GM19238 (cell line): ENCODE measurements at regions not wholly inside any gene's neighbourhood (a gene's known extent, or its start where the extent isn't known, plus 50 kb on each side); places are given as distances from the start of the nearest gene placed in this dataset.
"Not testable (repeated sequence)": the region's sequence is repeated elsewhere in the genome, so short reads cannot be mapped to it uniquely, and the experiment has no call there.

ENCODE experiments used
- DNase-seq: peaks from one replicate; pipeline ENCODE4 v3.0.0; 2011; ENCODE audit warnings: low spot score; ENCODE audit not compliant: insufficient read length

DNA sequence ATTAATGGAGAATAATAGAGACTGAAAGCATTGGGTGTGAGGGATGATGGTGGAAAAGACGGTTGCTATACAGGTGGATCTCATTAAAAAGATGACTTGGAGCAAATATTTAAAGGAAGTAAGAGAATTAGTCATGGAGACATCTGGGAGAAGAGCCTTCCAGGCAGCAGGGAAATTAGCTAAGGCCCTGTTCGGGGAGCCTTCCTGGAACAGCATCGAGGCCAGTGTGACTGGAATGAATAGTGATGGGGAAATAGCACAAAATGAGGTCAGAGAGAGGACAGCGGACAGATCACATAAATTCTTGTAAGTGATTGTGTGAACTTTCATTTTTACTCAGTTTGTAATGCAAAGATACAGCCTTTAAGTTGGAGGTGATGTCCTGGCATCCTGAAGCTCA lies 842.3 kb downstream of the SLC6A15 start:
- no peak for DNase-seq

DNA sequence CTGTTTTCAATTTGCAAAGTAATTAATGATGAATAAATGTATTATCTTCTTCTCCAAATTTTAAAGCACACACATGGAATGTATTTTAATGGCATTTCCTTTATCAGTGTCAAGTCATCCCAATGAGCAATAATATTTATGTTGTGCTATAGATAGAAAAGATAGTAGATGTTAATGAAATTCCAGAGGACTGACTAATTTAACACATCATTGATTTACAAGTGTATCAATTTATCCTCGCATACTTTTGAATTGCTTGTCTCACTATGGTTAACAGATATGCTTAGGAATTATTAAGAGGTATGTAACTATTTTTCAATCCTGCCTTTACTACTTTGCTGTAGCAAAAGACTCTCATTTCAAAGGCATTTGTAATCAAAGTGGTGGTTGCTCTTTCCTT lies 842.9 kb downstream of the SLC6A15 start:
- no peak for DNase-seq

DNA sequence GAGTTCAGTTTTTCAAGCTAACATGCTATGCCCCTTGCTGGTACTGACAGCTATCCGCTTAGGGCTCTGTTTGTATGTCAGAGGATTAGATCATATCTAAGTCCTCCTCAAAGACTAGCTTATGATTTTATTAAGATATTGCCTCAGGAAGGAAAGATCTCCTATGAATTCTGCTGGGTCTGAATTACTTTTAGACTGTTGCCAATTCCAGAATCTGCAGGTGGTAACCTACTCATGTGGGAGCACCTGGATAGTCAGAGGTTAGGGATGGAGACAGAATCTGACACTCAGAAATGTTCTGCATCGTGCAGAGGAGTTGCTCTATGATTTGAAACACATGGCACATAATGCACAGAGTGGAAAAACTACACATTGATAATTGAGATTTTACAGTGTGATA lies 843.4 kb downstream of the SLC6A15 start:
- no peak for DNase-seq

DNA sequence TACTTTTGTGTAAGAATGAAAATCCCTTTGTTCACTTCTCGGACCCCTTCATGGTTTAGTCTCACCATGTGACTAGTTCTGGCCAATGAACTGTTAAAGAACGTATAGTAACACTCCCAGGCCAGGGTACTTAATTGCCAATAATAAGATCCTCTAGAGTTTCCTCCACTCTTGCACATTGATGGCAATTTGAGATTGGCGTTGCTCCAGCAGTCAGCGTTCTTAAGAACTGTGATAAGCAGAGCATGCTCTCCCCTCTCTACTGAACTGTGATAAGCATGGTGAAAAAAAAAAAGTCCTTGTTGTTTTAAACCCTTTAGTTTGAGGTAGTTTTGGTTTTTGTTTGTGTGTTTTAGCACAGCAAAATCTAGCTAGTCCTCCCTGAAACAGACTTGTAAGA lies 854.5 kb downstream of the SLC6A15 start:
- DNase-seq, result no peak

DNA sequence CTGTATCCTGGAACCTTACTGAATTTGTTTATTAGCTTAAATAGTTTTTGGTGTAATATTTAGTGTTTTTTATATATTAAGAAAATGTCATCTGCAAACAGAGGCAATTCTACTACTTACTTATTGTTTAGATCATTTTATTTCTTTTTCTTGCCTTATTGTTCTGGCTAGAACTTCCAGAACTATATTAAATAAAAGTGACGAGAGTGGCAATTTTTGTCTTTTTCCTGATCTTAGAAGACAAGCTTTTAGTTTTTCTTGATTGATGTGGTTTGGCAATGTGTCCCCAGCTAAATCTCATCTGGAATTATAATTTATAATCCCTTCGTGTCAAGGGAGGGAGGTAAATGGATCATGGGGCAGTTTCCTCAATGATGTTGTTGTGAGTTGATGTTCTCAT lies 857.8 kb downstream of the SLC6A15 start:
- no peak for DNase-seq

DNA sequence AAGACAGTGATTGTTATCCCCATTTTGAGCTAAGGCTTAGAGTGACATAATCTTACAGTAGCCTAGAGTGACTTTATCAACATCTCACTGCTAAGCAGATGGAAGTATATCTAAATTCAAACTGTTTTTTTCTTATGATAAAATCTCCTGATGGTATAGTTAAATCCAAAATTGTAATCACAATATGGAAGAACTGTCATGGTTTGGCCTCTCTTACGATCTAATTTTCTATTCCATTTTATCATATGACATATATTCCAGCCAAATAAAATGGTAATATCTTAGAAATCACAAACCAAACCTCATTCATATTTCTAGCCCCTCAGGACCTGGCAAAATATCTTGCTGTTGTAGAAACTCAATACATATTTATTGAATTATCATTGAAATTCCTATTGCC lies 864.7 kb downstream of the SLC6A15 start:
- DNase-seq, result no peak

DNA sequence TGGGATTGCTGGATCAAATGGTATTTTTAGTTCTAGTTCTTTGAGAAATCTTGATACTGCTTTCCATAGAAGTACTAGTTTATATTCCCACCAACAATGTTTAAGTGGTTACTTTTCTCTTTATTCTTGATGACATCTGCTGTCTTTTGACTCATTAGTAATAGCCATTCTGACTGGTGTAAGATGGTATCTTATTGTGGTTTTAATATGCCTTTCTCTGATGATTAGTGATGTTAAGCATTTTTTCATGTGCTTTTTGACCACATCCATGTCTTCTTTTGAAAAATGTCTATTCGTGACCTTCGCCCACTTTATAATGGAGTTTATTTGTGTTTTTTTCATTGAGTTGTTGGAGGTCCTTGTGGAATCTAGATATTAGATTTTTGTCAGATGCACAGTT lies 865.7 kb downstream of the SLC6A15 start:
- DNase-seq, result no peak

DNA sequence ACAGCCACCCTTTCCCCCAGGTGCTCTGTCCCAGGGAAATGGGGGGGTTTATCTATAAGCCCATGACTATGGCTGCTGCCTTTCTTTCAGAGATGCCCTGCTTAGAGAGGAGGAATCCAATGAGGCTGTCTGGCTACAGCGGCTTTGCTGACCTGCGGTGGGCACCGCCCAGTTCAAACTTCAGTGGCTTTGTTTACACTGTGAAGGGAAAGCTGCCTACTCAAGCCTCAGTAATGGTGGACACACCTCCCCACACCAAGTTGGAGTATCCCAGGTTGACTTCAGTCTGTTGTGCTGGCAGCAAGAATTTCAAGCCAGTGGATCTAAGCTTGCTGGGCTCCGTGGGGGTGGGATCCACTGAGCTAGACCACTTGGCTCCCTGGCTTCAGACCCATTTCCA lies 869.2 kb downstream of the SLC6A15 start:
- no peak for DNase-seq

DNA sequence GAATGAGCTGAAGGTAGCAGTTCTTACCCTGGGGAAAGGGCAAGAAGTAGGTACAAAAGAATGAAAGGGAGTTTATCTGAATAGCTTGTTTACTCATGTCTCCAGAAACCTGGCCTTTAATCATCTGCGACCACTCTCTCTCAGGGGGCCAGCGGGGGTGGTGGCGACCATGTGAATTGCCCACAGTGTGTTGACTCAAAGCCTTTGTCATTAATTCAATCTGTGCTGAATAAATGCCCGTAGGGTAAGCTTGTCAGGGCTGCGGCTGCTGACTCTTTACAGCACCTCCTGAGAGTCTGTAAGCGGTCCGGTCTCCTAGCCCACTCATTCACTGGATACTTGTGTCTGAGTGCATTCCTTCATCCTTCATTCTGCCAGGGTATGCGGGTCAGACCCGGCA lies 874.4 kb downstream of the SLC6A15 start:
- DNase-seq, result no peak

DNA sequence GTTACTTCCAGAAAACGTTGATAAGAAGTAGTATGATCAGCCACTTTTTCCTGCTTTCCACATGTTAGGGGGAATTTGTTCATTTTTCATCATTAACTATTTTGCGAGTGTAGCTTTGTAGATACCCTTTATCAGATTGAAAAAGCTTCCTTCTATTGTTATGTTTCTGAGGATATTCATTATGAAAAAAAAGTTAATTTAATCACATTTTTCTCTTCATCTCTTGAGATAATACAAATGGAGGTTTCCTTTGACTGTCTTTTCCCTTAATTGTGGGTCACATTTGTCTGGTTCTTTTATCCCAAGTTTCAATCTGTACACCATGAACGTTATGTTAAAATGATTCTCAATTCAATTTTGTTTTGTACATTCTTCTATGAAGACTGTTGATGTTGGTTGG lies 875.7 kb downstream of the SLC6A15 start:
- DNase-seq, result no peak

DNA sequence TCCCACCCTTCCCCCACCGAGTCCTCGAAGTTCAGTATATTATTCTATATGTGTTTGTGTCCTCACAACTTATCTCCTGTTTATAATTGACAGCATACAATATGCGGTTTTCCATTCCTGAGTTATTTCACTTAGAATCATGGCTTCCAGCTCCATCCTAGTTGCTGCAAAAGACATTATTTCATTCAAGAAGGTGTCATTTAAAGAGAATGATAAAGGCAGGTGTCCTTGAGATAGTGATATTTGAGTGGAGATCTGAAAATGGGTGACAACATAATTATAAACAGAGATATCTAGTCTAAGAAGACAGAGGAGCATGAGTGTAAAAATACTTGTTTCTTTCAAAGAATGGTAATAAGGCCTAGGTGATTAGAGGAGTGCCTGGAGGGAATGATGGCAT lies 876.8 kb downstream of the SLC6A15 start:
- DNase-seq, result no peak

DNA sequence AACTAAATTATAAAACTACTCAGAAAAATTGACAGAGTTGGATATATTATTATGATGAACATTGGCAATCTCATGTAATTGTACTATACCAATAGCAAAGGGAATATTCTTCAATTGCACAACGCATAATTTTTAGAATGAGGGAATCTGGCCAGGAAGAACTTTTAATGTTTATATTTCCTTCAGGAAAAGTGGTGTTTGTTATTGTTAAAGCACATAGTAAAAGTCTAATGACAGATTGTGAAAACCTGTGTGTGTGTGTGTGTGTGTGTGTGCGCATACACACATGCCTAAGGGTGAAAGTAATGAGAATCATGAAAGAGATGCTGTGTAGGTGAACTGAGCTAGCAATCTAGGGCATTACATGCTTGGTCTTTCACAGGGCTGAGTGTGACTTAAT lies 877.7 kb downstream of the SLC6A15 start:
- DNase-seq, result no peak

DNA sequence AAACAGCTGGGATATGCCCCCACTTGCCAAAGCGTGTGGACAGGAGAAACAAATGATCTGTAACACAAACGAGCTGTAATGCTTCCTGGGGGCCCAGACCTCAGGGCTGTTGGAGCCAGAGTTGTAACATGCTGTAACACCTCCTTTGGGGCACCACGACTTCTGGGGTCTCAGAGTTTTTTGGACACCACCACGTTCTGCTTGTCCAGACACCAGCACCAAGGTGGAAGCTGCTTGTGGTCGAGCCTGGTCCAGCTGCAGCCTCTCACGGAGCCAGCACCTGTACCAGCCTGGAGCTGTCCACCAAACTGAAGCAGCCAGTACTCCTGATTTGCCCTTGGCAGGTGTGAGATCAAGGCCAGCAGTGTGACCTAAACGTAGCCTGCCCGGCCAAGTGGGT lies 879.4 kb downstream of the SLC6A15 start:
- no peak for DNase-seq

DNA sequence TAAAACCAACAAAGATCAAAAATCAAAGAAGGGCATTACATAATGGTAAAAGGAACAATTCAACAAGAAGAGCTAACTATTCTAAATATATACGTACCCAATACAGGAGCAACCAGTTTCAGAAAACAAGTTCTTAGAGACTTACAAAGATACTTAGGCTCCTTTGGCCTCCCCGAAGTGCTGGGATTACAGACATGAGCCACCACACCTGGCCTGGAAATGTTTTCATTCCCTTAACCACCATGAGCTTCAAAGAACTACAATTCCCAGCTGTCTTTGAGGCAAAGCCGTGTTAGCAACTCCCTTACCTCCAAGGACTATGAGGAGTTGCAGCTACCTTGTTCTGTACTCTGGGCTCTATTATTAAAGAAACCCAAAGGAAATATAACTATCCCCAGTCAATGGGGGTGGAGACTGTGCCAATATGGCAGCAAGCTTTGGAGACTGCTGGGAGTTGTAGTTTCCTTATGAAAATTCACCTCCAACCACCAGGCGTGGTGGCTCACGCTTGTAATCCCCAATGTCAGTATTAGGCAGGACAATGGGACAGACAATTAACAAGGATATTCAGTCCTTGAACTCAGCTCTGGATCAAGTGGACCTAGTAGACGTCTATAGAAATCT lies 893.9 kb downstream of the SLC6A15 start:
- DNase-seq, result not testable (repeated sequence)

DNA sequence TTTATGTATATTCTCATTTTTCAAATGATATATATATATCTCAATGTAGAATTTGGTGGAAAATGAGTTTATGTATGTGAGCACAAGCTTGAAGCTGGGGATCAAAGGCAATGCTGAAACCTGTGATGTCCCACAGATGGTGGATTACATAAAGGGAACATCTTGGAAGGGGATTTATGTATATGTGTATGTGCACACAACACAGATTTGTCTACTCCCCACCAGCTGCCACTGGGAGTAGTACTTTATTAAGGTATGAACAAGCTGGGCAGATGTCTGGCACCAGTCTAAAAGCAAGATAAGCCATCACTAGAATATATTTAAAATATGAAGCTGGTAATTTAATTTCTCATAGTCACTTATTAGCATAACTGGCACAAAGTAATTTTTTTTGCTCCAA lies 895.6 kb downstream of the SLC6A15 start:
- DNase-seq, result no peak

DNA sequence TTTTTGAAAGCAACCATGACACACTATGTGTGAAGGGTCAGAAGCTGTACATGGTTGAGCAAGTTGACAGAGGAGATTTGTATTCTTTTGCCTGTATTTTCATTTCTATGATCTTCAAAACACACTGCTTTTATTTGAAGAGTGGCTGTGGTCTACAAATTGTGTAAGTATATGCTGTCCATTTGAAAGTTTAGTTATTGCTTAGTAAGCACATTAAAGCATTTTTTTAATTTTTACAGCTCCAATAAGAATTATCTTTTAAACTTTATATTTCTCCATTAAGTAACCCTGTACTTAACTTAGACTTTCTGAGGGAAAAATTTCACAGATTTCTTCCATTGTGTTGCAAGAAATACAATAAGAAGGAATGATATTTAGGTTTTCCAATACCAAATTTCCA lies 915.2 kb downstream of the SLC6A15 start:
- no peak for DNase-seq

DNA sequence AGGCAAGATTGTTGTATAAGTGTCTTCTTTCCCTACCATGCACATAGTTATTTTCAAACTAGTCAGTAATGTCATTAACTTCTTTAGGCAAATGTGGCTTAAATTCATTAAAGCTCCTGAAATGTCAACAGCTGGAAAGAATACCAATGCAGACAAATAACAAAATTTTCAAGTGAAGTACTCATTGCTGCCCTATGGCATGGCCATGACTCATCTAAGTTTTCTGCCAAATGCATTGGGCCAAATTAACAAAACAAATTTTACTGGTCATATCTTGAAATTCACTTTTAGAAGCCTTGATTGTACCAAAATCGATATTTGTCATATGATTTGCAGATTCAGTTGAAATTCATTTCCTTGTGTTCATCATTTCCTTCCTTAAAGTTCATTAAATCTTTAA lies 915.9 kb downstream of the SLC6A15 start:
- DNase-seq, result no peak

DNA sequence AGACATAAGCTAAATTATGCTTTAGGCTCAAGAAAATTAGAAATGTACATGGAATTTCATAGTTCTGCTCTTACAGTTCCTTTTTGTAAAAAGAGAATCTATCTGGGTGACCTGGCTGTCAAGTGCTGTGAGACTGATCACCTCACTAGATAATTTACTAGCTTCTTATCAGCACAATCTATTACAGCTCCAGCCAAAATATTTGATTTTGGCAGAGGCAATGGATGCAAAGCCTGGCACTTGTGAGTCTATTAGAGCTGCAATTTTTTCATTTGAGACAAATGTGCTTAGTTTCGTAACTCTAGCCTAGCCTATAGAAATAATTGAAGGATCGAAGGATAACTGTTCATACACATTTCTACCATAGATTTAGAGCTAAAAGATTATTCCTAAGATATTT lies 927.5 kb downstream of the SLC6A15 start:
- DNase-seq, result no peak

DNA sequence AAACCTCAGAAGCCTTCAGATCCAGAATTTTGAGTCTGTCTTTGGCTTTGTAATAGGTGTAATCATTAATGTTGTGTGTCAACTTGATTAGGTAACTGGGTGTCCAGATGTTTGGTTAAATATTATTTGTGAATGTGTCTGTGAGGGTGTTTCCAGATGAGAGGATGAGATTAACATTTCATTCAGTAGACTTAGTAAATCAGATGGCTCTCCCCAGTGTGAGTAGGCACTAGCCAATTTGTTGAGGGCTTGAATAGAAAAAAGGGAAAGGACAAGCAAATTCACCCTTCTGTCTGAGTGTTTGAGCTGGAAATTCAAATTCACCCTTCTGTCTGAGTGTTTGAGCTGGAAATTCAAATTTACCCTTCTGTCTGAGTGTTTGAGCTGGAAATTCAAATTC lies 932.2 kb downstream of the SLC6A15 start:
- no peak for DNase-seq

DNA sequence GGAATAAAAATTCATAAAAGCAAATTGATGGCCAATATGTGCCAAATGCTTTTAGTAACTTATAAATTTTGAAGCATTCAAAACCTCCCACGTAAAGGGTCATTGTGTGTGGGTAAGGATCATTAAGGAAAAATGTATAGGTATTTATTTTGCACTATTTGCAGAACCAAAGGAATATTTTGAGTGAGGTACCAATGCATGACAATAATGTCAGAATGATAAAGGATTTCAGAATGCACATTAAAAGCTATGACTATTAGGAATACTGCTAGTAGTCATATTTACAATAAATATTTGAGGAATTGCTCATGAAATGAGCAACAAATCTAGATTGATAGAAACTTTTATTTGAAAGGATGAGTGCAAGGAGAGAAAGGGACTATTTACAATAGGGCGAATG lies 932.8 kb downstream of the SLC6A15 start:
- DNase-seq, result no peak

DNA sequence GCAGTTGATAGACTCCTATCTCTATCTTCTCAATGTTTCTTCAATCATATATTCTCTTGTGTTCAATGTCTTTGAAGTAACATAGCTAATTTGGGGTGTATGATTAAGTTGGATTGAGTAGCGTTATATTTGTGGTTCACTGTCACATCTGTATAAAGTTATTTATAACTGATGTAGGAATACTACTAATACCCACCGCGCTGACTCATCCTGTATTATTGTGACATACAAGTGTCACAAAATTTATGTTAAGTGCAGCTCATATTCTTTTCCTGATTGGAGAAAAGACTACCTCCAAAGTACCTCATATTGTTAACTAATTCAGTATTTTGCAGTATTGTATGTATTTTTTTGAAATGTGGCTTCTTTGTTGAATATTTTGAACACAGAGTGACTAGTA lies 940.8 kb downstream of the SLC6A15 start:
- no peak for DNase-seq

DNA sequence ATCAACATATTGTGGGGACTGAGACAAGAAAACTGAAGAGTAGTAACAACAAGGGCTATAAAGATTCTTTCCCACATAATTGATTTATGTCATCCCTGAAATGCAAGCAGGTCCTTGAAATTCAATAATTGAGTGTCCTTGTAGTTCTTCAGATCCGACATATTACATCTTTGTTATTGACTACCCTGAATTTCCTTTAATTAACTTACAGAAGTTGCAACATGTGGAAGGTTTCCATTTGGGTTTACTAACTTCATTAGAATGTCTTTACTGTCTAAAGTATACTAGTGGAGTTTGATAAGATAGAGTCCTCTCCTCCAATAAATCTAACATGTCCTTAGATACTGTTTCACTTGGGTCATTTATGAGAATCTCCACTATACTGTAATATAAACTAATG lies 951.8 kb downstream of the SLC6A15 start:
- no peak for DNase-seq

DNA sequence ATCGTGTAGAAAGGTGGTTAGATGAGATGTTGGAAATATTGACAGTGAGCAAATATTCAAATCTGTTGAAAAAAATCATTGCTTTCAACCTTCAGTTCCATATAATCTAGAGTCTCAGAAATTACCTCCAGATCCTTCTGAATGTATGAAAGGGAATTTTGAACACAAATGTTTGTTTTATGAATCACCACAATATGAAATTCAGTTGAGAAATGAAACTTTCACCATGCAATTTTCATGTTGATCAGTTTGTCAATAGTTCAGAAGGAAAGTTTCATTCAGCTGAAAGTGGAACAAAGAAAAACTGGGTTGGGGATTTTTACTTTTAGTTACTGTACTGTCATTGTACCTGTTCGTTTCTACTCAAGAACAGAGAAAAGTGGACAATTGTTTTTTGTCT lies 953.6 kb downstream of the SLC6A15 start:
- no peak for DNase-seq

DNA sequence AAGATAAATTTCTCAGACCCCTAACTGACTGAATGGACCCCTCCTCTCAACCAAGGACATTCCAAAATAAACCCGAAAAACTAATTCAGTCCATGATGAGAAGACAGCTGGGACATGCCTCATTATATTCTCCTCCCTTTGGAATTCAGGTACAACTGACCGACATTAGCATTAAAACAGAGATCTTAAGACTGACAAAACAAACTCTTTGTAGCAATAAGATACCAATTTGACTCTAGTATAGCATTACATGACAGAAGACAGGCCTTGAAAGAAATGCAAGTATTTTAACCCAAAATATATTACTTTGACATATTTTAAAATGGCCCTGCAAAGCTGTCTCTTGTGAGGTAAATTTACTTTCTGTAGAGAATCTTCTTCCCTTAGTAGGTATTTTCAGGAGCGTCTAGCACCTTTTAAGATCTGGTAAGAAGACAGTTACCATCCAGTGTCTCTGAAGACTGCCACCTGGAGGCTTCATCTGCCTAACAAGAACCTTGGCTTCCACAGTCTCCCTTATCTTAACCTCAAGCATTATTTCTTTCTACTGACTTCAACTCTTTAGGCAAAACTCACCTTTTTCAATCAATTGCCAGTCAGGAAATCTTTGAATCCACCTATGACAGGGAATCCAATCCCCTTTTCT lies 957.5 kb downstream of the SLC6A15 start:
- no peak for DNase-seq
